ENCODE measurements at regions not wholly inside any gene's neighbourhood (a gene's known extent, or its start where the extent isn't known, plus 50 kb on each side); places are given as distances from the start of the nearest gene placed in this dataset.

DNA sequence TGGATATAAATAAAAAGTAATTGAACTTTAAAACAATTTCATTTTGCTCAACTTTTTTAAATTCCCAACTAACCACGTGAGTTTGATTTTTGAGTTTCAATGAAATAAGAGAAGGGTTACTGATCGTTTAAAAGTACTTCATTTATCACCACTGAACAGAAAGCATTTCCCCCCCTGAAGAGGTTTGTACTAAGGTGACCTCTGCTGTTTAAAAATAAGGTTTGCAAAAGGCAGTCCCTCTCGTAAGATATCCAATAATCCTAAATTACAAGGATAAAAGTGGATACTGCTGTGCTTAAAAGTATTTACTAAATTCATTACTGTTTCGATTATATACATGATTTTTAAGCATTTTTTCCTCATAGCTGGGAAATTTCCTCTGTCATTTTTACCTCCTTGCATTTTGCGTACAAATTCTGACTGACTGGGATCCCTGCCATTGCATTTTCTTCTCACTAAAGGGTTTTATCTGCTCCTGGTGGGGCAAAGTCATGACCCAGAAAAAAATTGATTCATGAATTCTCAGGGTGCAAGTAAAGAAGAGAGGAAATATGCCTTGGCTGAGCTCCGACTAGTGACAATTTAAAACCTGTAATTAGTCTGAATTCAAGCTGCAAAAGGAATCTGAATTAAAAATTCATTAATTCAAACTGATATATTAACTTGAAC is 463.8 kb downstream of the PRKD1 start:
- TF ChIP-seq CTCF (IDR thresholded peaks at IDR 0.05; ENCODE audit: insufficient read depth, low read depth, low read length, missing control alignments), result no peak
- DNase-seq (ENCODE audit: low read depth), result no peak

GRCh38 chr14:29465095-29465494 is 462.6 kb downstream of the PRKD1 start:
- no peak for DNase-seq (ENCODE audit: low read depth)
- H3K4me3 ChIP-seq (ENCODE audit: low read length), result no peak overlapping the region
- no peak for TF ChIP-seq CTCF (IDR thresholded peaks at IDR 0.05; ENCODE audit: insufficient read depth, low read depth, low read length, missing control alignments)

More for the DNA sequence above, 463.8 kb downstream of the PRKD1 start:
- no peak overlapping the region for H3K4me3 ChIP-seq (ENCODE audit: low read length)

DNA sequence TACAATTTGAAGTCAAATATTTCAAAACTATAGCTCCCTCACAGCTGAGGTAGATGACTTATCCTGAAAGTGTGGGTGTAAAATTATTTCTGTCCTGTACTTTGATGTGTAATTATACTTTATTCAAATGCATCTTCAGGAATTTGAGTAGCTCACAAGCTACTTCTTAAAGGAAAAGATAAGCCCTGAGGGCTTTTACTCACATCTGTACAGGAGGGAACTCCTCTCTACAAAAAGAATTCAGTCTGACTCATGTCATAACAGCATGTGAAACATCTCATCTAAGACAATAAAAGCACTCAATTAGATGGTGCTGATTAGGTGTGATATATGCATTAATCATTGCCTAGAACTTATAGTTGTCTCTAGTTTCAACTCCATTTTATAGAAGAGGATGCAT is 452.0 kb downstream of the PRKD1 start:
- TF ChIP-seq CTCF (IDR thresholded peaks at IDR 0.05; ENCODE audit: insufficient read depth, low read depth, low read length, missing control alignments), result no peak
- DNase-seq (ENCODE audit: low read depth), result peak; percentile 86
- no peak overlapping the region for H3K4me3 ChIP-seq (ENCODE audit: low read length)

DNA sequence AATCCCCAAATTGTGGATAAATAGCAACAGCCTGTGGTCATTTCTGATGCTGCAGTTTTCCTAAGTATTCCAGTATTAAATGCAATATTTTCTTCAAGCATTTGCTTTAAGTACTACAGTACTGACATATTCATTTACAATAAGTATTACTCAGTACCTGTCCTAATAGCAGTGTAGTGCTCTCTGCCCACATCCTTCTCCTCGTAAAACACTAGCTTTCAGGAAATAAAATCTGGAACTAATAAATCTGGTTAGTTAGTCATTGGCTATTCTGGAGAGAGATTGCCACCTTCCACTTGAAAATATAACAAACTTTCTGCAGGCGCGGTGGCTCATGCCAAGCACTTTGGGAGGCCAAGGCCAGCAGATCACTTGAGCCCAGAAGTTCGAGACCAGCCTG is 441.5 kb downstream of the PRKD1 start:
- DNase-seq (ENCODE audit: low read depth), result no peak
- no peak for TF ChIP-seq CTCF (IDR thresholded peaks at IDR 0.05; ENCODE audit: insufficient read depth, low read depth, low read length, missing control alignments)
- H3K4me3 ChIP-seq (ENCODE audit: low read length), result no peak overlapping the region

DNA sequence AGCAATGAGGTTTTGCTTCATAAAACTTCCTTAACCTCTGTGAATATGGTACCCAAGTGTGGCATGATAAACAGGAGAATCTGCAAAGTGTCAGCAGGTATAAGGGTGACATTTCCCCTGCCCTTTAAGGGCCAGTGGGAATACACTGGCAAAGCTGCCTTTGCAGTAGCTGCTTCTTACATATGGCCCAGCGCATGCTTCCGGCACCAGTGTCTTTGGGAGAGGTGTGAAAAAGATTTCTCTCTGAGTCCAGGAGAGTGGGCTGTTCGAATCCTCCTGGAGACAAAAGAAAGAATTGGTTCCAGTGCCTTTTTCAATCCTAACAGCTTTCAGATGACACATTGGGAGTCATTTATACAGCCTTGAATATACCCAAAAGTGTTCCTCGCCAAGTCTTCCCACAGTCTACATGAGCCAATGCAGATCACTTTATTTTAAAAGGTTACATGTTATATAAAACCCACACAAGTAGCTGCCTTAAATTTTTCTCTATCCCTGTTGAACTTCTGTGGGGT is 437.7 kb downstream of the PRKD1 start:
- TF ChIP-seq CTCF (IDR thresholded peaks at IDR 0.05; ENCODE audit: insufficient read depth, low read depth, low read length, missing control alignments), result no peak
- no peak for DNase-seq (ENCODE audit: low read depth)

GRCh38 chr14:29493849-29494248 is 433.8 kb downstream of the PRKD1 start:
- TF ChIP-seq CTCF (IDR thresholded peaks at IDR 0.05; ENCODE audit: insufficient read depth, low read depth, low read length, missing control alignments), result no peak
- H3K4me3 ChIP-seq (ENCODE audit: low read length), result no peak overlapping the region
- DNase-seq (ENCODE audit: low read depth), result no peak

More for the DNA sequence above, 437.7 kb downstream of the PRKD1 start:
- H3K4me3 ChIP-seq (ENCODE audit: low read length), result no peak overlapping the region

DNA sequence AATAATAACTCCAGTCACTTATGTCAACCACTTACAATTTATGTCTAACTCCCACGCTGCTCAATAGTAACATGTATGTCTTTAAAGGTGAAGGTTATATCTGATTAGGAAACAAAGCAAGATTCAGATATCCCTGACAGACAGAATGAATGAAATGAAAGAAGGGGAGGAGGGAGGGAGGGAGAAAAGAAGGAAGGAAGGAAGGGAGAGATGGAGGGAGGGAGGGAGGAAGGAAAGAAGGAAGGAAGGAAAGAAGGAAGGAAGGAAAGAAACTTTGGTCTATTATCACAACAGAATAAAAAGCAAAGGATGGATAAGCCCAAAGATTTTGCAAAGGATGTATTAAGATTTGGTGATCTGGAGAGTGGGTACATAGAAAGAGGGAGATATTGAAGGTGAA is 433.3 kb downstream of the PRKD1 start:
- TF ChIP-seq CTCF (IDR thresholded peaks at IDR 0.05; ENCODE audit: insufficient read depth, low read depth, low read length, missing control alignments), result no peak
- no peak overlapping the region for H3K4me3 ChIP-seq (ENCODE audit: low read length)
- no peak for DNase-seq (ENCODE audit: low read depth)
